ENCODE measurements at regions not wholly inside any gene's neighbourhood (a gene's known extent, or its start where the extent isn't known, plus 50 kb on each side); places are given as distances from the start of the nearest gene placed in this dataset.

- peaks cover 0 to 8% (median 0%) of the 10 kb centered on the region in 12 donors for H3K4me1 ChIP-seq
- no peaks in the 10 kb centered on the region for H3K36me3 ChIP-seq
- intact Hi-C loops (cut with DNase I): no loop called here
- TF ChIP-seq CTCF (IDR thresholded peaks at IDR 0.05) (no peak), POLR2A (IDR thresholded peaks at IDR 0.05) (no peak)
- no peaks in the 10 kb centered on the region for H3K9me3 ChIP-seq
- H3K4me3 ChIP-seq: no peak overlapping the region
- peak in 1 of 5 donors; percentile 25 for DNase-seq
- H3K27ac ChIP-seq: no peak overlapping the region
- ATAC-seq: peak in 3 of 4 donors; percentile 62 to 85 (median 81)
- 74 to 85% (median 79%) methylated on average over 2 of the region's 2 CpGs for WGBS, 4 donors
- no peaks in the 10 kb centered on the region for H3K27me3 ChIP-seq
Observed at GRCh38 chr18:54089749-54090459, 134.6 kb downstream of the MBD2 start.

- ATAC-seq: no peak
- TF ChIP-seq CTCF (IDR thresholded peaks at IDR 0.05): no peak
- no peak for TF ChIP-seq POLR2A (IDR thresholded peaks at IDR 0.05)
Observed at GRCh38 chr18:54086863-54087262, 137.6 kb downstream of the MBD2 start.

GRCh38 chr18:54086046-54086802 lies 138.2 kb downstream of the MBD2 start:
- Histone ChIP-seq H3K9me3 (peaks cover 0 to 9% (median 0%) of the 10 kb centered on the region in 12 donors), H3K36me3 (no peaks in the 10 kb centered on the region), H3K4me1 (peaks cover 0 to 8% (median 0%) of the 10 kb centered on the region in 12 donors), H3K27ac (no peak overlapping the region), H3K27me3 (no peaks in the 10 kb centered on the region), H3K4me3 (no peak overlapping the region)
- intact Hi-C loops (cut with DNase I): no loop called here
- DNase-seq (no peak), ATAC-seq (no peak)
- TF ChIP-seq CTCF (IDR thresholded peaks at IDR 0.05) (no peak), POLR2A (IDR thresholded peaks at IDR 0.05) (no peak)
- WGBS, 4 donors: 64 to 82% (median 72%) methylated on average over 8 of the region's 8 CpGs

More at GRCh38 chr18:54086863-54087262, 137.6 kb downstream of the MBD2 start:
- DNase-seq: no peak
- Histone ChIP-seq H3K4me1 (peaks cover 0 to 8% (median 0%) of the 10 kb centered on the region in 12 donors), H3K9me3 (peaks cover 0 to 9% (median 0%) of the 10 kb centered on the region in 12 donors), H3K4me3 (no peak overlapping the region), H3K36me3 (no peaks in the 10 kb centered on the region), H3K27me3 (no peaks in the 10 kb centered on the region), H3K27ac (no peak overlapping the region)
- intact Hi-C loops (cut with DNase I): no loop called here
- WGBS, 4 donors: 92 to 98% (median 94%) methylated on average over 3 of the region's 3 CpGs

GRCh38 chr18:54080858-54081257 lies 143.6 kb downstream of the MBD2 start:
- TF ChIP-seq POLR2A (IDR thresholded peaks at IDR 0.05): no peak
- TF ChIP-seq CTCF (IDR thresholded peaks at IDR 0.05): no peak
- H3K4me1 ChIP-seq: no peaks in the 10 kb centered on the region
- no peaks in the 10 kb centered on the region for H3K27me3 ChIP-seq
- H3K36me3 ChIP-seq: no peaks in the 10 kb centered on the region
- DNase-seq: no peak
- WGBS, 4 donors: 75 to 89% (median 80%) methylated on average over 2 of the region's 2 CpGs
- H3K27ac ChIP-seq: no peak overlapping the region
- H3K9me3 ChIP-seq: peaks cover 0 to 9% (median 0%) of the 10 kb centered on the region in 12 donors
- intact Hi-C loops (cut with DNase I): no loop called here
- no peak overlapping the region for H3K4me3 ChIP-seq
- no peak for ATAC-seq
